ENCODE measurements at regions not wholly inside any gene's neighbourhood (a gene's known extent, or its start where the extent isn't known, plus 50 kb on each side); places are given as distances from the start of the nearest gene placed in this dataset.

DNA sequence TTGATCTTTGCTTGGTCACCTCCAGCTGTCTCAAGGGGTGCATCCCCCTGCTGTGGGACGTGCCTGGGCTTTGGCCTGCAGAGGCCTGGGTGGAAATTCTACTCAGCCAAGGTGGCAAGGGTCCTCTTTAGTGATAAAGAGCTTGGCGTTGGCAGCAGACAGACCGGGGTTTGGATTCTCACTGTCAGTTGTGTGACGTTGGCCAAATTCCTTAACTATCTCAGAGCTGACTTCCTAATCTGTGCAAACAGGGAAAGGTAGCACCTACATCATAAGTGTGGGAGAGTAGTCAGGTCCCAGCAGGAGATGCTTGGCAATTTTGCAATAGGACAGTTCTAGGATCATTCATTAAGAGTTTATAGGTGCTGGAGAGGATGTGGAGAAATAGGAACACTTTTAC is 154.3 kb upstream of the GSC start:
- H3K27me3 Mint-ChIP-seq, result peaks cover 5% of the 10 kb centered on the region

DNA sequence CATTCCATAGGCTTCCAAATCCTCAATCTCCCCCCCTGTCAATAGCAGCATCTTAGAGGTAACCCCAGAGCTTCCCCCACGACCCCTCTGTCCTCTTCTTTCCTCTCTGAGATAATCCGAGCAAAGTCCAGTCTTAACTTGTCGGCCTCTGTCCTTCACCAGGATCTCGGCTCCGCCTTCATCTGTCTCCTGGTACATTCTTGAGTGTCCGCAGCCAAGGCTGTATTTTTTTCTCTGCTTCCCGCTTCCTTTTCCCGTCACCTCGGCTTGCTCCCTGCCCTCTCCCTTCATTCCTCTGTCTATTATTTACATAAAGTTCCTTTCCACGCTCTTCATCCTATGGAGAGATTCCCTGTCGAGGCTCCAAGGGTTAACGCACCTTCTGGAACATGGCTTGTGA is 153.9 kb upstream of the GSC start:
- TF ChIP-seq, protein P1, sequence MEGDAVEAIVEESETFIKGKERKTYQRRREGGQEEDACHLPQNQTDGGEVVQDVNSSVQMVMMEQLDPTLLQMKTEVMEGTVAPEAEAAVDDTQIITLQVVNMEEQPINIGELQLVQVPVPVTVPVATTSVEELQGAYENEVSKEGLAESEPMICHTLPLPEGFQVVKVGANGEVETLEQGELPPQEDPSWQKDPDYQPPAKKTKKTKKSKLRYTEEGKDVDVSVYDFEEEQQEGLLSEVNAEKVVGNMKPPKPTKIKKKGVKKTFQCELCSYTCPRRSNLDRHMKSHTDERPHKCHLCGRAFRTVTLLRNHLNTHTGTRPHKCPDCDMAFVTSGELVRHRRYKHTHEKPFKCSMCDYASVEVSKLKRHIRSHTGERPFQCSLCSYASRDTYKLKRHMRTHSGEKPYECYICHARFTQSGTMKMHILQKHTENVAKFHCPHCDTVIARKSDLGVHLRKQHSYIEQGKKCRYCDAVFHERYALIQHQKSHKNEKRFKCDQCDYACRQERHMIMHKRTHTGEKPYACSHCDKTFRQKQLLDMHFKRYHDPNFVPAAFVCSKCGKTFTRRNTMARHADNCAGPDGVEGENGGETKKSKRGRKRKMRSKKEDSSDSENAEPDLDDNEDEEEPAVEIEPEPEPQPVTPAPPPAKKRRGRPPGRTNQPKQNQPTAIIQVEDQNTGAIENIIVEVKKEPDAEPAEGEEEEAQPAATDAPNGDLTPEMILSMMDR (IDR thresholded peaks at IDR 0.05), result no peak
- no peak for ATAC-seq (ENCODE audit: poor library complexity)
- H3K9me3 Mint-ChIP-seq, result peaks cover 2% of the 10 kb centered on the region

More for the DNA sequence above, 154.3 kb upstream of the GSC start:
- Mint-ChIP-seq H3K4me1 (ENCODE audit: low read depth) (no peaks in the 10 kb centered on the region), H3K27ac (no peak overlapping the region), H3K4me3 (no peak overlapping the region), H3K36me3 (ENCODE audit: low read depth) (no peaks in the 10 kb centered on the region), H3K9me3 (peaks cover 2% of the 10 kb centered on the region)
- TF ChIP-seq, protein P1 (IDR thresholded peaks at IDR 0.05), result no peak
- H3K36me3 ChIP-seq (ENCODE audit: insufficient read depth, low read length), result no peaks in the 10 kb centered on the region
- H3K4me3 ChIP-seq (ENCODE audit: low read length), result no peak overlapping the region
- H3K9me3 ChIP-seq (ENCODE audit: control insufficient read depth in 1 of 2, insufficient read depth in 1 of 2, low read length in 2 of 2), result peaks cover 0 to 12% of the 10 kb centered on the region in 2 experiments
- intact Hi-C loops (cut with DNase I, micrococcal nuclease), result no loop called here
- ChIA-PET POLR2A (no interaction called here), CTCF (no interaction called here)
- ATAC-seq (ENCODE audit: poor library complexity) (no peak), DNase-seq (no peak)
- H3K27me3 ChIP-seq (ENCODE audit: control insufficient read depth in 1 of 2, insufficient read depth in 2 of 2, low read length in 2 of 2), result peaks cover 0 to 4% of the 10 kb centered on the region in 2 experiments
- H3K4me1 ChIP-seq (ENCODE audit: insufficient read depth, low read length), result no peaks in the 10 kb centered on the region
- no peak overlapping the region for H3K27ac ChIP-seq (ENCODE audit: low read depth in 1 of 2, low read length in 2 of 2)

DNA sequence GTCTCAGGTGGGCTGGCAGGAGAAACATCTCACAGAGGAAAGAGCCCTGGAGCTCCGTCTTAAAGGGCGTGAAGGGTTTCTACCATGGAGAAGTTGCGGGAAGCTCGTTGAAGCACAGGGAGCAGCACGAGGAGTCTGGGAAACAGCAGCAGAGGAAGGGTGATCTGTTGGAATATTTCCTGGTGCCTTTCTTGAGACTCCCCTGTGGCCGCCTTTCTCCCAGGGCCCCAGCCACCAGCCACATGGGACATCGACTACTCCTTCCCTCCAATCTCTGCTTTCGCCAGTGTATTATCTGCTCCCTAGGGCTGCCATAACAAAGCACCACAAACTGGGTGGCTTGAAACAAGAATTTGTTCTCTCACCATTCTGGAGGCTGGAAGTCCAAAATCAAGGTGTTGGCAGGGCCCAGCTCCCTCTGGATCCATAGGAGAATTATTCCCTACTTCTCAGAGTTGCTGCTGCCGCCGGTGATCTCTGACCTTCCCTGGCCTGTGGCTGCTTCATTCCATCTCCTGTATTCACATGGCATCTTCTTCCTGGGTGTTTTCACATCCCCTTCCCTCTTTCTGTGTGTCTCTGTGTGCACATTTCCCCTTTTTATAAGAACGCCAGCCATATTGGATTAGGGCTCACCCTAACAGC is 152.8 kb upstream of the GSC start:
- ChIA-PET POLR2A (no interaction called here), CTCF (no interaction called here)
- Histone ChIP-seq H3K36me3 (ENCODE audit: insufficient read depth, low read length) (no peaks in the 10 kb centered on the region), H3K27me3 (ENCODE audit: control insufficient read depth in 1 of 2, insufficient read depth in 2 of 2, low read length in 2 of 2) (peaks cover 0 to 4% of the 10 kb centered on the region in 2 experiments), H3K9me3 (ENCODE audit: control insufficient read depth in 1 of 2, insufficient read depth in 1 of 2, low read length in 2 of 2) (peaks cover 0 to 12% of the 10 kb centered on the region in 2 experiments), H3K4me1 (ENCODE audit: insufficient read depth, low read length) (no peaks in the 10 kb centered on the region), H3K4me3 (ENCODE audit: low read length) (no peak overlapping the region), H3K27ac (ENCODE audit: low read depth in 1 of 2, low read length in 2 of 2) (no peak overlapping the region)
- Mint-ChIP-seq H3K4me3 (no peak overlapping the region), H3K27me3 (peaks cover 5% of the 10 kb centered on the region), H3K27ac (no peak overlapping the region), H3K9me3 (peaks cover 2% of the 10 kb centered on the region), H3K4me1 (ENCODE audit: low read depth) (no peaks in the 10 kb centered on the region), H3K36me3 (ENCODE audit: low read depth) (no peaks in the 10 kb centered on the region)
- no peak for ATAC-seq (ENCODE audit: poor library complexity)
- DNase-seq, result no peak
- intact Hi-C loops (cut with DNase I, micrococcal nuclease), result no loop called here
- TF ChIP-seq, protein P1 (IDR thresholded peaks at IDR 0.05), result no peak

More for the DNA sequence above, 153.9 kb upstream of the GSC start:
- H3K4me1 Mint-ChIP-seq (ENCODE audit: low read depth), result no peaks in the 10 kb centered on the region
- Histone ChIP-seq H3K36me3 (ENCODE audit: insufficient read depth, low read length) (no peaks in the 10 kb centered on the region), H3K4me3 (ENCODE audit: low read length) (no peak overlapping the region), H3K27me3 (ENCODE audit: control insufficient read depth in 1 of 2, insufficient read depth in 2 of 2, low read length in 2 of 2) (peaks cover 0 to 4% of the 10 kb centered on the region in 2 experiments), H3K27ac (ENCODE audit: low read depth in 1 of 2, low read length in 2 of 2) (no peak overlapping the region), H3K4me1 (ENCODE audit: insufficient read depth, low read length) (no peaks in the 10 kb centered on the region), H3K9me3 (ENCODE audit: control insufficient read depth in 1 of 2, insufficient read depth in 1 of 2, low read length in 2 of 2) (peaks cover 0 to 12% of the 10 kb centered on the region in 2 experiments)
- no peak for DNase-seq
- H3K27me3 Mint-ChIP-seq, result peaks cover 5% of the 10 kb centered on the region
- no peak overlapping the region for H3K27ac Mint-ChIP-seq
- ChIA-PET POLR2A (no interaction called here), CTCF (no interaction called here)
- no peaks in the 10 kb centered on the region for H3K36me3 Mint-ChIP-seq (ENCODE audit: low read depth)
- intact Hi-C loops (cut with DNase I, micrococcal nuclease), result no loop called here
- no peak overlapping the region for H3K4me3 Mint-ChIP-seq
